HCT116 (cell line): ENCODE measurements at regions not wholly inside any gene's neighbourhood (a gene's known extent, or its start where the extent isn't known, plus 50 kb on each side); places are given as distances from the start of the nearest gene placed in this dataset.

ENCODE experiments used
- ATAC-seq: fragments of 200-7000 bp; cut with Tn5 transposase; 2 replicates; pipeline ENCODE4 v1.9.1; 2020; ENCODE audit warnings: mild to moderate bottlenecking, moderate library complexity
- BruUV-seq: library from RNA; stranded (reverse); fragments of 400-500 nt; replicated peaks from 2 replicates; lab custom pipeline; 2021; lab: Mats Ljungman, UMichigan
- CTCF ChIA-PET: fragments of 300-600 bp; sonication (Branson Sonifier 250); formaldehyde crosslinking; loops from one replicate; lab custom pipeline; 2021; ENCODE audit warnings: antibody characterized with exemption; lab: Charles Lee
- POLR2A ChIA-PET: fragments of 300-600, 350-600 bp; sonication (Branson Sonifier 250); formaldehyde crosslinking; loops from one replicate; lab custom pipeline; 2021; ENCODE audit warnings: antibody characterized with exemption; lab: Charles Lee
- RAD21 ChIA-PET, 2 experiments: fragments of 300-600 bp; sonication (Branson Sonifier 250); formaldehyde crosslinking; loops; one replicate each; lab custom pipeline; 2023; ENCODE audit warnings: low total read pairs in 2 of 2; ENCODE audit not compliant: uncharacterized antibody in 2 of 2, unreplicated experiment in 2 of 2, low non-redundant PET in 1 of 2; lab: Charles Lee
- DNase-seq: peaks from one replicate; pipeline ENCODE4 v3.0.0-alpha.2; 2010; ENCODE audit warnings: low read depth, low spot score
- H2AFZ ChIP-seq: fragments of 200-600 bp; shearing (Covaris generic), sonication (generic); 2 replicates; pipeline ENCODE4 v1.6.1; 2017; ENCODE audit warnings: low read depth, mixed run types, mixed read lengths, antibody characterized with exemption, low read length; ENCODE audit not compliant: poor library complexity, severe bottlenecking
- H3K27ac ChIP-seq: 2 replicates; pipeline ENCODE4 v1.5.1; 2012; ENCODE audit warnings: low read depth, low read length
- H3K27me3 ChIP-seq: fragments of 200-600 bp; sonication (generic); 2 replicates; pipeline ENCODE4 v1.6.1; 2016; ENCODE audit warnings: mixed run types, low read length, mixed read lengths; ENCODE audit not compliant: insufficient read depth
- H3K36me3 ChIP-seq, 2 experiments: fragments of 200-500 bp in 1 of 2; fragments of 200-600 bp in 1 of 2; sonication (Bioruptor generic) in 1 of 2; sonication (generic) in 1 of 2; 2 replicates each; pipeline versions ENCODE4 v1.5.1 to v1.6.1; 2014 to 2016; ENCODE audit warnings: low read length in 2 of 2, inconsistent platforms in 1 of 2, mixed read lengths in 1 of 2, mixed run types in 1 of 2; ENCODE audit not compliant: insufficient read depth in 2 of 2, control insufficient read depth in 1 of 2
- H3K4me1 ChIP-seq, 2 experiments: fragments of 200-600 bp in 1 of 2; sonication (generic) in 1 of 2; 2 replicates each; pipeline versions ENCODE4 v1.5.1 to v1.6.1; 2012 to 2017; ENCODE audit warnings: low read length in 2 of 2, inconsistent platforms in 1 of 2, mild to moderate bottlenecking in 1 of 2, mixed read lengths in 1 of 2, mixed run types in 1 of 2, moderate library complexity in 1 of 2; ENCODE audit not compliant: insufficient read depth in 2 of 2, control insufficient read depth in 1 of 2
- H3K4me2 ChIP-seq: fragments of 200-600 bp; sonication (generic); 2 replicates; pipeline ENCODE4 v1.6.1; 2017; ENCODE audit warnings: mixed run types, low read length, mixed read lengths
- H3K4me3 ChIP-seq, 2 experiments: fragments of 200-600 bp in 1 of 2; sonication (generic) in 1 of 2; replicated peaks in 1 of 2; 2 replicates each; pipeline ENCODE4 v1.5.1; 2011 to 2016; ENCODE audit warnings: low read length in 2 of 2, control low read depth in 1 of 2, low read depth in 1 of 2, mild to moderate bottlenecking in 1 of 2, mixed read lengths in 1 of 2, mixed run types in 1 of 2
- H3K79me2 ChIP-seq: fragments of 200-600 bp; sonication (generic); 2 replicates; pipeline ENCODE4 v1.6.1; 2017; ENCODE audit warnings: mild to moderate bottlenecking, mixed run types, low read length, moderate library complexity, mixed read lengths; ENCODE audit not compliant: insufficient read depth
- H3K9ac ChIP-seq: fragments of 200-600 bp; sonication (generic); 2 replicates; pipeline ENCODE4 v1.6.1; 2016; ENCODE audit warnings: low read length, mixed read lengths
- H3K9me2 ChIP-seq: fragments of 200-600 bp; sonication (generic), shearing (Covaris generic); 2 replicates; pipeline ENCODE4 v1.6.1; 2017; ENCODE audit warnings: mixed run types, mild to moderate bottlenecking, moderate library complexity; ENCODE audit not compliant: insufficient read depth
- H3K9me3 ChIP-seq, 2 experiments: fragments of 200-500 bp in 1 of 2; fragments of 200-600 bp in 1 of 2; sonication (Bioruptor generic) in 1 of 2; sonication (generic) in 1 of 2; 2 replicates each; pipeline ENCODE4 v1.6.1; 2014 to 2017; ENCODE audit warnings: low read length in 2 of 2, mixed read lengths in 2 of 2, inconsistent platforms in 1 of 2, low read depth in 1 of 2, mild to moderate bottlenecking in 1 of 2, mixed run types in 1 of 2, moderate library complexity in 1 of 2; ENCODE audit not compliant: control insufficient read depth in 1 of 2, insufficient read depth in 1 of 2
- H4K20me1 ChIP-seq: fragments of 200-600 bp; sonication (generic), shearing (Covaris generic); 2 replicates; pipeline ENCODE4 v1.6.1; 2017; ENCODE audit warnings: mixed run types, mild to moderate bottlenecking, moderate library complexity; ENCODE audit not compliant: insufficient read depth
- ATF3 ChIP-seq: IDR thresholded peaks from 2 replicates; pipeline ENCODE4 v1.6.1; 2012
- CBX3 ChIP-seq: IDR thresholded peaks from 2 replicates; pipeline ENCODE4 v1.6.1; 2012; ENCODE audit warnings: low read depth
- CEBPB ChIP-seq: IDR thresholded peaks from 2 replicates; pipeline ENCODE4 v1.6.1; 2012; ENCODE audit warnings: low read depth
- CTCF ChIP-seq, 3 experiments: fragments of 200-600 bp in 1 of 3; sonication (generic) in 1 of 3; IDR thresholded peaks in 2 of 3; conservative IDR thresholded peaks in 1 of 3; 2 replicates each; pipeline ENCODE4 v1.5.1; 2012 to 2017; ENCODE audit warnings: low read depth in 2 of 3, low read length in 2 of 3, antibody characterized with exemption in 1 of 3, borderline replicate concordance in 1 of 3, control low read depth in 1 of 3, mild to moderate bottlenecking in 1 of 3, mixed read lengths in 1 of 3, mixed run types in 1 of 3, moderate library complexity in 1 of 3; ENCODE audit not compliant: insufficient read depth in 1 of 3
- EGR1 ChIP-seq: IDR thresholded peaks from 2 replicates; pipeline ENCODE4 v1.6.1; 2012; ENCODE audit warnings: low read depth
- ELF1 ChIP-seq: IDR thresholded peaks from 2 replicates; pipeline ENCODE4 v1.6.1; 2012; ENCODE audit warnings: low read depth, borderline replicate concordance
- EZH2 ChIP-seq: fragments of 200-600 bp; sonication (generic); IDR thresholded peaks from 2 replicates; pipeline ENCODE4 v1.6.1; 2017; ENCODE audit warnings: antibody characterized with exemption, mixed run types
- EZH2phosphoT487 ChIP-seq: fragments of 200-600 bp; IDR thresholded peaks from 2 replicates; pipeline ENCODE4 v1.6.1; 2018; ENCODE audit warnings: antibody characterized with exemption, borderline replicate concordance
- FOSL1 ChIP-seq: IDR thresholded peaks from 2 replicates; pipeline ENCODE4 v1.6.1; 2012; ENCODE audit warnings: low read depth
- JUND ChIP-seq: IDR thresholded peaks from 2 replicates; pipeline ENCODE4 v1.6.1; 2012
- POLR2A ChIP-seq: IDR thresholded peaks from 2 replicates; pipeline ENCODE4 v1.7.0; 2011; ENCODE audit warnings: borderline replicate concordance; ENCODE audit not compliant: insufficient read depth, insufficient read length; ENCODE audit errors: extremely low read depth
- POLR2AphosphoS5 ChIP-seq: IDR thresholded peaks from 2 replicates; pipeline ENCODE4 v1.6.1; 2011; ENCODE audit warnings: mild to moderate bottlenecking, low read depth, low read length, moderate library complexity
- REST ChIP-seq: IDR thresholded peaks from 2 replicates; pipeline ENCODE4 v1.6.1; 2012; ENCODE audit warnings: low read depth
- SIN3A ChIP-seq: IDR thresholded peaks from 2 replicates; pipeline ENCODE4 v1.6.1; 2012; ENCODE audit warnings: low read depth
- SP1 ChIP-seq: IDR thresholded peaks from 2 replicates; pipeline ENCODE4 v1.6.1; 2012; ENCODE audit warnings: low read depth
- TCF7L2 ChIP-seq: IDR thresholded peaks from 2 replicates; pipeline ENCODE4 v1.7.0; 2011; ENCODE audit warnings: borderline replicate concordance, inconsistent platforms; ENCODE audit not compliant: insufficient read depth, insufficient read length; ENCODE audit errors: extremely low read depth
- ZNF274 ChIP-seq: fragments of 200-500 bp; sonication (Bioruptor generic); IDR thresholded peaks from 2 replicates; pipeline ENCODE4 v1.6.1; 2014; ENCODE audit warnings: mild to moderate bottlenecking, low read depth, low read length, inconsistent platforms
- intact Hi-C: fragments of 100-400 bp; cut with micrococcal nuclease; formaldehyde crosslinking; loops from 2 replicates; pipeline ENCODE4 v1.10.0; 2022
- TF ChIP-seq, protein P1 (sequence below): IDR thresholded peaks from 2 replicates; pipeline ENCODE4 v1.6.1; 2012
- TF ChIP-seq, protein P2 (sequence below): IDR thresholded peaks from 2 replicates; pipeline ENCODE4 v1.6.1; 2011; ENCODE audit warnings: mild to moderate bottlenecking, low read length, moderate library complexity; ENCODE audit not compliant: insufficient replicate concordance; ENCODE audit errors: extremely low read depth

DNA sequence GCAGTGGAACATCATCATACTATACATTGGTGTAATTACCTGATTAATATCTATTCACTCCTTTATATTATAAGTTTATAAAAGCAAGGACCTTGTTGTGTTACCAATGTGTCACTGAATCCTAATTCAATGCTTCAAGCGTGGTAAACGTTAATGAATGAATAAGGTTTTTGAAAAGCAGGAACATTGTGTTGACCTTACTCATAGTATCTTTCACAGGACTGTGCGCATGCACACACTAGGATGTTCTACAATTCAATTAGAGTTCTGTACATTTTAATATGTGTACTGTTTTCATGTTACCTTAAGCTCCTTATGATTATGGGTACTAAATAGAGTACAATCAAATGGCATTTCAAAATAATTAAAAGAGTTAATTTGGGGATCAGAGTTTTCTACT lies 578.5 kb downstream of the BMP2 start:
- no peak for ATAC-seq
- ChIA-PET CTCF (no interaction called here), POLR2A (no interaction called here), RAD21 (no interaction called here)
- DNase-seq: no peak
- H2AFZ ChIP-seq: no peak overlapping the region
- TF ChIP-seq POLR2AphosphoS5 (no peak), TCF7L2 (no peak), EGR1 (no peak), POLR2A (no peak), EZH2 (no peak), CBX3 (no peak), EZH2phosphoT487 (no peak), SIN3A (no peak), FOSL1 (no peak), REST (no peak), CEBPB (no peak), ZNF274 (no peak), ATF3 (no peak), ELF1 (no peak), CTCF (IDR thresholded peaks at IDR 0.05 in 2 of 3, conservative IDR thresholded peaks at IDR 0.05 in 1 of 3; ENCODE audit: borderline replicate concordance in 1 of 3, insufficient read depth in 1 of 3, low read depth in 2 of 3, low read length in 2 of 3) (no peak), SP1 (no peak), JUND (no peak)
- TF ChIP-seq, protein P1, sequence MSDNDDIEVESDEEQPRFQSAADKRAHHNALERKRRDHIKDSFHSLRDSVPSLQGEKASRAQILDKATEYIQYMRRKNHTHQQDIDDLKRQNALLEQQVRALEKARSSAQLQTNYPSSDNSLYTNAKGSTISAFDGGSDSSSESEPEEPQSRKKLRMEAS: no peak
- TF ChIP-seq, protein P2, sequence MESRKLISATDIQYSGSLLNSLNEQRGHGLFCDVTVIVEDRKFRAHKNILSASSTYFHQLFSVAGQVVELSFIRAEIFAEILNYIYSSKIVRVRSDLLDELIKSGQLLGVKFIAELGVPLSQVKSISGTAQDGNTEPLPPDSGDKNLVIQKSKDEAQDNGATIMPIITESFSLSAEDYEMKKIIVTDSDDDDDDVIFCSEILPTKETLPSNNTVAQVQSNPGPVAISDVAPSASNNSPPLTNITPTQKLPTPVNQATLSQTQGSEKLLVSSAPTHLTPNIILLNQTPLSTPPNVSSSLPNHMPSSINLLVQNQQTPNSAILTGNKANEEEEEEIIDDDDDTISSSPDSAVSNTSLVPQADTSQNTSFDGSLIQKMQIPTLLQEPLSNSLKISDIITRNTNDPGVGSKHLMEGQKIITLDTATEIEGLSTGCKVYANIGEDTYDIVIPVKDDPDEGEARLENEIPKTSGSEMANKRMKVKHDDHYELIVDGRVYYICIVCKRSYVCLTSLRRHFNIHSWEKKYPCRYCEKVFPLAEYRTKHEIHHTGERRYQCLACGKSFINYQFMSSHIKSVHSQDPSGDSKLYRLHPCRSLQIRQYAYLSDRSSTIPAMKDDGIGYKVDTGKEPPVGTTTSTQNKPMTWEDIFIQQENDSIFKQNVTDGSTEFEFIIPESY: no peak
- H4K20me1 ChIP-seq: no peaks in the 10 kb centered on the region
- H3K4me3 ChIP-seq: no peak overlapping the region
- H3K4me2 ChIP-seq: no peak overlapping the region
- no peaks in the 10 kb centered on the region for H3K36me3 ChIP-seq
- H3K9me3 ChIP-seq: peaks cover 3 to 16% of the 10 kb centered on the region in 2 experiments; a peak in 2 of 4 replicates
- no peak overlapping the region for H3K9ac ChIP-seq
- BruUV-seq: no TSS peak
- no peaks in the 10 kb centered on the region for H3K9me2 ChIP-seq
- no peaks in the 10 kb centered on the region for H3K27me3 ChIP-seq
- intact Hi-C loops: no loop called here
- H3K4me1 ChIP-seq: no peaks in the 10 kb centered on the region
- no peak overlapping the region for H3K27ac ChIP-seq
- H3K79me2 ChIP-seq: no peaks in the 10 kb centered on the region
